Ascending aorta (tissue), 2 donors: ENCODE measurements at regions not wholly inside any gene's neighbourhood (a gene's known extent, or its start where the extent isn't known, plus 50 kb on each side); places are given as distances from the start of the nearest gene placed in this dataset.

Source experiments
- DNase-seq, 2 donors: peaks; one replicate each; pipeline ENCODE4 v3.0.0-alpha.2; 2019; ENCODE audit warnings: low spot score in 2 of 2
- H3K27ac ChIP-seq, 2 donors: fragments of 200-600 bp; sonication (generic); one replicate each; pipeline ENCODE4 v1.5.1; 2016 to 2017; ENCODE audit warnings: mild to moderate bottlenecking in 1 of 2
- H3K27me3 ChIP-seq: fragments of 200-600 bp; sonication (generic); one replicate; pipeline ENCODE4 v1.5.1; 2017
- H3K36me3 ChIP-seq, 2 donors: fragments of 200-600 bp; sonication (generic); one replicate each; pipeline ENCODE4 v1.5.1; 2016
- H3K4me1 ChIP-seq, 2 donors: fragments of 200-600 bp; sonication (generic); one replicate each; pipeline ENCODE4 v1.5.1; 2016 to 2017; ENCODE audit warnings: mild to moderate bottlenecking in 1 of 2
- H3K4me3 ChIP-seq, 2 donors: fragments of 200-600 bp; sonication (generic); one replicate each; pipeline ENCODE4 v1.5.1; 2016 to 2017; ENCODE audit warnings: mild to moderate bottlenecking in 1 of 2
- H3K9me3 ChIP-seq, 2 donors: fragments of 200-600 bp; sonication (generic); one replicate each; pipeline ENCODE4 v1.5.1; 2016
- intact Hi-C: fragments of 100-400 bp; cut with DNase I; formaldehyde crosslinking; loops from one replicate; pipeline ENCODE4 v1.15.1; 2023
- TF ChIP-seq, protein P1 (sequence below), 3 experiments: fragments of 200-600 bp in 2 of 3; fragments of 450-650 bp in 1 of 3; sonication (generic) in 2 of 3; IDR thresholded peaks; one replicate each; pipeline ENCODE4 v1.5.1; 2016 to 2019; ENCODE audit warnings: antibody characterized with exemption in 3 of 3, mild to moderate bottlenecking in 1 of 3, moderate library complexity in 1 of 3

DNA sequence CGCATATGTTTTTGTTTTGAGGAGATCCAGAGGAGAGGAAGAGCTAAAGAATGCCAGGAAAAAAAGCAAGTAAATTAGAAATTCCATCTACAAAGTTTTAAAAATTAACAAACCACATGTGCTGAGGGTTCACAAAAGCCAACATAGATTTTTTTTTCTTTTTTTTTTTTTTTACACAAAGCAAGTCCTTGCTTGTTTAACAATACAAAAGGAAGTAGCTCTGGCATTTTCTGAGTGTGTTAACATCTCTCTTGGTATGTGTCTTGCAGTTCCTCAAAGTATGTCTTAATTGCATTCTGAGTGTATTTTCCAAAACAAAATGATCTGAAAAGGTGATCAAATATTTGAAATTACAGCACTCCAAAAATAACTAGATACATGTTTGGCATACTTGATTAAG lies 1682.7 kb upstream of the AGA start:
- no peaks in the 10 kb centered on the region for H3K27me3 ChIP-seq
- TF ChIP-seq, protein P1, sequence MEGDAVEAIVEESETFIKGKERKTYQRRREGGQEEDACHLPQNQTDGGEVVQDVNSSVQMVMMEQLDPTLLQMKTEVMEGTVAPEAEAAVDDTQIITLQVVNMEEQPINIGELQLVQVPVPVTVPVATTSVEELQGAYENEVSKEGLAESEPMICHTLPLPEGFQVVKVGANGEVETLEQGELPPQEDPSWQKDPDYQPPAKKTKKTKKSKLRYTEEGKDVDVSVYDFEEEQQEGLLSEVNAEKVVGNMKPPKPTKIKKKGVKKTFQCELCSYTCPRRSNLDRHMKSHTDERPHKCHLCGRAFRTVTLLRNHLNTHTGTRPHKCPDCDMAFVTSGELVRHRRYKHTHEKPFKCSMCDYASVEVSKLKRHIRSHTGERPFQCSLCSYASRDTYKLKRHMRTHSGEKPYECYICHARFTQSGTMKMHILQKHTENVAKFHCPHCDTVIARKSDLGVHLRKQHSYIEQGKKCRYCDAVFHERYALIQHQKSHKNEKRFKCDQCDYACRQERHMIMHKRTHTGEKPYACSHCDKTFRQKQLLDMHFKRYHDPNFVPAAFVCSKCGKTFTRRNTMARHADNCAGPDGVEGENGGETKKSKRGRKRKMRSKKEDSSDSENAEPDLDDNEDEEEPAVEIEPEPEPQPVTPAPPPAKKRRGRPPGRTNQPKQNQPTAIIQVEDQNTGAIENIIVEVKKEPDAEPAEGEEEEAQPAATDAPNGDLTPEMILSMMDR (IDR thresholded peaks at IDR 0.05), result no peak
- no peaks in the 10 kb centered on the region for H3K36me3 ChIP-seq
- no peak for DNase-seq
- H3K4me1 ChIP-seq, result no peaks in the 10 kb centered on the region
- H3K4me3 ChIP-seq, result no peak overlapping the region
- no peak overlapping the region for H3K27ac ChIP-seq
- H3K9me3 ChIP-seq, result no peaks in the 10 kb centered on the region
- intact Hi-C loops, result no loop called here

DNA sequence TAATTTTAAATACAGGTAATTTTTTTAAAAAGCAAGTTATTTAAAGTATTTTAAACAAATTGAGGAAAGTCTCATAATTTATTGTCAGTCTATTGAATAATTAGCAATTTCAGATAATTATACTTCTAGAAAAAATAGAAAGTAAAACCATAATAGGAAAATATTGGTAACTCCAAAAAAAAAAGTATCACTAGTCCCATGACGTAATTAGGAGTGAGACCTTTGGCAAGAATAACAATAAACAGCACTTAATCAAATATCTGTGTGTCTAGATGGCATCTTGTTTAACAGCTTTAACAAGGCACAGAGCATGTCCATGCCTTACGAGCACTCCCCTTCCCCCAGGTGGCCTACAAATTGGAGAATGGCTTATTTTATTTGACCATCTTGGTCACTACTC lies 1683.6 kb upstream of the AGA start:
- H3K9me3 ChIP-seq, result no peaks in the 10 kb centered on the region
- H3K4me1 ChIP-seq, result no peaks in the 10 kb centered on the region
- H3K27ac ChIP-seq, result no peak overlapping the region
- no peaks in the 10 kb centered on the region for H3K36me3 ChIP-seq
- TF ChIP-seq, protein P1 (IDR thresholded peaks at IDR 0.05), result no peak
- no peaks in the 10 kb centered on the region for H3K27me3 ChIP-seq
- intact Hi-C loops, result no loop called here
- no peak for DNase-seq
- H3K4me3 ChIP-seq, result no peak overlapping the region

DNA sequence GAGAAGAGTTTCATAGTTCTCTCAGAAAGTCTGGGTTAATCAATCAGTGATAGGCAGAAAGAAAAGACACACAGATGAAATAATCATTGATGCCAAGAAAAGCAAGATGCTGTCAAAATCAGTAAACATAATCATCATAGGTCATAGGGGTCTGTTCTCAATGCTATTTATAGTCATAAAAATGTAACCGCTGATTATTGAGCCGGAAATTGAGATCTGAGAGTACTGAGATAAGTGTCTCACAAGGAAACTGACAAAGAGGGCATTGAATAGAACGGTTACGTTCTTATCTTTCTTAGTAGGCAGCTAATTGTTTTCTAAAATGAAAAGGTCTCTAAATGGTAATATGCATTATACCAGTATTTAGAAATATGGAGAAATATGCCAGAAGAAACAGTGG lies 1686.1 kb upstream of the AGA start:
- DNase-seq, result no peak
- H3K4me3 ChIP-seq, result no peak overlapping the region
- intact Hi-C loops, result no loop called here

GRCh38 chr4:179130122-179130714 lies 1688.0 kb upstream of the AGA start:
- H3K27ac ChIP-seq, result no peak overlapping the region
- intact Hi-C loops, result no loop called here

More for the DNA sequence above, 1686.1 kb upstream of the AGA start:
- H3K27ac ChIP-seq, result no peak overlapping the region
- H3K36me3 ChIP-seq, result no peaks in the 10 kb centered on the region
- no peaks in the 10 kb centered on the region for H3K9me3 ChIP-seq
- no peaks in the 10 kb centered on the region for H3K27me3 ChIP-seq
- TF ChIP-seq, protein P1 (IDR thresholded peaks at IDR 0.05), result no peak
- no peaks in the 10 kb centered on the region for H3K4me1 ChIP-seq

GRCh38 chr4:179145746-179146525 lies 1703.7 kb upstream of the AGA start:
- TF ChIP-seq, protein P1 (IDR thresholded peaks at IDR 0.05), result no peak

More at GRCh38 chr4:179130122-179130714, 1688.0 kb upstream of the AGA start:
- TF ChIP-seq, protein P1 (IDR thresholded peaks at IDR 0.05), result no peak
- H3K4me3 ChIP-seq, result no peak overlapping the region
- no peaks in the 10 kb centered on the region for H3K27me3 ChIP-seq
- no peaks in the 10 kb centered on the region for H3K4me1 ChIP-seq
- no peak for DNase-seq
- H3K36me3 ChIP-seq, result no peaks in the 10 kb centered on the region
- no peaks in the 10 kb centered on the region for H3K9me3 ChIP-seq

More at GRCh38 chr4:179145746-179146525, 1703.7 kb upstream of the AGA start:
- intact Hi-C loops, result no loop called here
- no peaks in the 10 kb centered on the region for H3K4me1 ChIP-seq
- H3K27ac ChIP-seq, result no peak overlapping the region
- H3K9me3 ChIP-seq, result no peaks in the 10 kb centered on the region
- no peaks in the 10 kb centered on the region for H3K27me3 ChIP-seq
- H3K36me3 ChIP-seq, result no peaks in the 10 kb centered on the region
- no peak overlapping the region for H3K4me3 ChIP-seq
- no peak for DNase-seq
